GM23338 (cell line): ENCODE measurements at regions not wholly inside any gene's neighbourhood (a gene's known extent, or its start where the extent isn't known, plus 50 kb on each side); places are given as distances from the start of the nearest gene placed in this dataset.

Experiments used
- CREB1 ChIP-seq: fragments of 250-450 bp; sonication (Bioruptor Pico); IDR thresholded peaks from 2 replicates; pipeline ENCODE4 v1.5.0; 2020; ENCODE audit warnings: low read depth, mild to moderate bottlenecking, moderate library complexity
- POLR2AphosphoS5 ChIP-seq: IDR thresholded peaks from 2 replicates; pipeline ENCODE4 v1.6.1; 2016; ENCODE audit warnings: antibody characterized with exemption, low read depth
- TF ChIP-seq, protein P1 (sequence below), 2 experiments: fragments of 200-600 bp in 1 of 2; sonication (generic) in 1 of 2; conservative IDR thresholded peaks; 2 replicates each; pipeline versions ENCODE4 v1.5.1 to v1.6.1; 2016 to 2017; ENCODE audit warnings: antibody characterized with exemption in 2 of 2, low read depth in 2 of 2, mild to moderate bottlenecking in 2 of 2, moderate library complexity in 1 of 2

GRCh38 chr4:111775556-111776297 lies 369.5 kb upstream of the FAM241A start:
- TF ChIP-seq, protein P1, sequence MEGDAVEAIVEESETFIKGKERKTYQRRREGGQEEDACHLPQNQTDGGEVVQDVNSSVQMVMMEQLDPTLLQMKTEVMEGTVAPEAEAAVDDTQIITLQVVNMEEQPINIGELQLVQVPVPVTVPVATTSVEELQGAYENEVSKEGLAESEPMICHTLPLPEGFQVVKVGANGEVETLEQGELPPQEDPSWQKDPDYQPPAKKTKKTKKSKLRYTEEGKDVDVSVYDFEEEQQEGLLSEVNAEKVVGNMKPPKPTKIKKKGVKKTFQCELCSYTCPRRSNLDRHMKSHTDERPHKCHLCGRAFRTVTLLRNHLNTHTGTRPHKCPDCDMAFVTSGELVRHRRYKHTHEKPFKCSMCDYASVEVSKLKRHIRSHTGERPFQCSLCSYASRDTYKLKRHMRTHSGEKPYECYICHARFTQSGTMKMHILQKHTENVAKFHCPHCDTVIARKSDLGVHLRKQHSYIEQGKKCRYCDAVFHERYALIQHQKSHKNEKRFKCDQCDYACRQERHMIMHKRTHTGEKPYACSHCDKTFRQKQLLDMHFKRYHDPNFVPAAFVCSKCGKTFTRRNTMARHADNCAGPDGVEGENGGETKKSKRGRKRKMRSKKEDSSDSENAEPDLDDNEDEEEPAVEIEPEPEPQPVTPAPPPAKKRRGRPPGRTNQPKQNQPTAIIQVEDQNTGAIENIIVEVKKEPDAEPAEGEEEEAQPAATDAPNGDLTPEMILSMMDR (conservative IDR thresholded peaks at IDR 0.05; ENCODE audit: low read depth in 2 of 2): no peak
- TF ChIP-seq POLR2AphosphoS5: no peak
- no peak for TF ChIP-seq CREB1 (CRISPR knock-in tag)
